ENCODE measurements at regions not wholly inside any gene's neighbourhood (a gene's known extent, or its start where the extent isn't known, plus 50 kb on each side); places are given as distances from the start of the nearest gene placed in this dataset.

GRCh38 chr14:97277711-97278110 lies 480.5 kb downstream of the VRK1 start:
- Histone ChIP-seq H3K27ac (no peak overlapping the region), H3K27me3 (replicated peaks; ENCODE audit: insufficient read depth) (no peaks in the 10 kb centered on the region), H3K4me3 (no peak overlapping the region), H3K36me3 (no peaks in the 10 kb centered on the region), H3K4me1 (ENCODE audit: control insufficient read depth in 1 of 2, low read depth in 2 of 2) (no peaks in the 10 kb centered on the region), H3K9me3 (no peaks in the 10 kb centered on the region)
- TF ChIP-seq CTCF (IDR thresholded peaks at IDR 0.05) = no peak
- ATAC-seq (ENCODE audit: insufficient number of reproducible peaks, low FRiP score, low read depth) (no peak), DNase-seq (ENCODE audit: low spot score) (no peak)

- DNase-seq (ENCODE audit: low spot score) = no peak
- H3K36me3 ChIP-seq = no peaks in the 10 kb centered on the region
- no peaks in the 10 kb centered on the region for H3K27me3 ChIP-seq (replicated peaks; ENCODE audit: insufficient read depth)
- no peak for ATAC-seq (ENCODE audit: insufficient number of reproducible peaks, low FRiP score, low read depth)
- H3K27ac ChIP-seq = no peak overlapping the region
- no peak overlapping the region for H3K4me3 ChIP-seq
- no peaks in the 10 kb centered on the region for H3K9me3 ChIP-seq
- no peaks in the 10 kb centered on the region for H3K4me1 ChIP-seq (ENCODE audit: control insufficient read depth in 1 of 2, low read depth in 2 of 2)
- no peak for TF ChIP-seq CTCF (IDR thresholded peaks at IDR 0.05)
Measured at GRCh38 chr14:97280526-97280925, 483.3 kb downstream of the VRK1 start.

GRCh38 chr14:97281741-97282140 lies 484.6 kb downstream of the VRK1 start:
- no peak overlapping the region for H3K27ac ChIP-seq
- no peaks in the 10 kb centered on the region for H3K36me3 ChIP-seq
- no peaks in the 10 kb centered on the region for H3K4me1 ChIP-seq (ENCODE audit: control insufficient read depth in 1 of 2, low read depth in 2 of 2)
- no peaks in the 10 kb centered on the region for H3K9me3 ChIP-seq
- H3K4me3 ChIP-seq = no peak overlapping the region
- ATAC-seq (ENCODE audit: insufficient number of reproducible peaks, low FRiP score, low read depth) (no peak), DNase-seq (ENCODE audit: low spot score) (no peak)
- TF ChIP-seq CTCF (IDR thresholded peaks at IDR 0.05) = no peak
- no peaks in the 10 kb centered on the region for H3K27me3 ChIP-seq (replicated peaks; ENCODE audit: insufficient read depth)

- DNase-seq (ENCODE audit: low spot score) (no peak), ATAC-seq (ENCODE audit: insufficient number of reproducible peaks, low FRiP score, low read depth) (no peak)
- Histone ChIP-seq H3K27ac (no peak overlapping the region), H3K9me3 (no peaks in the 10 kb centered on the region), H3K27me3 (replicated peaks; ENCODE audit: insufficient read depth) (no peaks in the 10 kb centered on the region), H3K36me3 (no peaks in the 10 kb centered on the region), H3K4me1 (ENCODE audit: control insufficient read depth in 1 of 2, low read depth in 2 of 2) (no peaks in the 10 kb centered on the region), H3K4me3 (no peak overlapping the region)
- TF ChIP-seq CTCF (IDR thresholded peaks at IDR 0.05) = no peak
Measured at GRCh38 chr14:97282210-97283004, 485.2 kb downstream of the VRK1 start.

- Histone ChIP-seq H3K9me3 (no peaks in the 10 kb centered on the region), H3K27me3 (replicated peaks; ENCODE audit: insufficient read depth) (no peaks in the 10 kb centered on the region), H3K27ac (no peak overlapping the region), H3K36me3 (no peaks in the 10 kb centered on the region), H3K4me3 (no peak overlapping the region), H3K4me1 (ENCODE audit: control insufficient read depth in 1 of 2, low read depth in 2 of 2) (no peaks in the 10 kb centered on the region)
- ATAC-seq (ENCODE audit: insufficient number of reproducible peaks, low FRiP score, low read depth) (no peak), DNase-seq (ENCODE audit: low spot score) (no peak)
- no peak for TF ChIP-seq CTCF (IDR thresholded peaks at IDR 0.05)
Measured at GRCh38 chr14:97283005-97283403, 485.8 kb downstream of the VRK1 start.
